HG03439 (cell line): ENCODE measurements at regions not wholly inside any gene's neighbourhood (a gene's known extent, or its start where the extent isn't known, plus 50 kb on each side); places are given as distances from the start of the nearest gene placed in this dataset.
"Not testable (repeated sequence)": the region's sequence is repeated elsewhere in the genome, so short reads cannot be mapped to it uniquely, and the experiment has no call there.

ENCODE experiments used
- ATAC-seq: cut with Tn5 transposase; IDR thresholded peaks from one replicate; pipeline ENCODE4 v1.9.1; 2021; ENCODE audit warnings: mild to moderate bottlenecking, moderate library complexity; ENCODE audit not compliant: unreplicated experiment

DNA sequence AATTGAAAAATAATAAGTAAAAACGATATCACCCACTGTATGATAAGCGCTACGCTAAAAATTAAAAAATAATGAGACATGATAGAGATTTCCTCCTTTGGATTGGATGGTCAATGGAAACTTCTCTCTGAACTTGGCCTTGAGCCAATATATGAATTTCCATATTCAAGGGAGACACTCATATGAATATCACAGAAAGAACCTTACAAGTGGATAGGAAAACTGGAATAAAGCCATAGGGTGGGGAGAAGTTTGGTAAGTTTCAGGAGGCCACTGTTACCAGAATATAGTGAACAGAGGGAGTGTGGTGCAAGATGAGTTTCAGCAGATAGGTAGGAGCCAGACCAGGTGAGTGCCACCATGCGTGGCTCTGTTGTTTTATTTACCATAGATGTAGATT lies 147.2 kb downstream of the SEM1 start:
- ATAC-seq = no peak

DNA sequence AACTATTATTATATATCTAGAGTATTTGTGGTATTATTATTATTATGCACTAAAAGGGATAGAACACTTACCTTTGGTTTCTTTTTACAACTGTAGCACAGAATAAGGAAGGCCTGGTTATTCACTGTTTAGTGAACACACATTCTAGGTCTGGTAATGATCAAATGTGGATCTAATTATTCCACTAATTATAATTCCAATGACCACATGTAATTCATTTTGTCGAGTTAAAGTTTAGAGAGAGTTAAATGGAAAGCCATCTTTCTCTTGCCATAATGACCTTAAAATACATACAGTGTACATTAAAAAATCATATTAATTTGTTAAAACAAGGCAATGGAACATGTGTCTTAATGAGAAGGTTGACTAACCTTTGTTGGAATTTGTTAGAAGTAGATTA lies 147.8 kb downstream of the SEM1 start:
- no peak for ATAC-seq

DNA sequence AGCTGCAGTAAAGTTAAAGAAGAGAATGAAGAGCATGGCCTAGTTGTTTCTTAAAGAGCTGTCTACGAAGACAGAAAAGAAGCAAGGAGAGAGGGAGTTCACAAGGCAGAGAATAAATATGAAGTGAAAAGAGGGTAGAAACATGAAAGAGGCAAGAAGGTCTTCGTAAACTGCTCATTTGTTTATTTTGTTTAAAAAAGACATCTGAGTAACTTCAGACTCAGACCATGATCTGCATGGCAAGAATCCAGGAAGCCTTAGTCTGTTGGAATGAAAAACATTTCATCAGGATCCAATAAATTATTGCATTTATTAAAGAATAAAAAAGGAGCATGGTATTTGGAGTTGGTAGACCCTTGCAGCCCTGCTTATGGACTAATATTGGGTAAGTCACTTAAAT lies 151.1 kb downstream of the SEM1 start:
- ATAC-seq = no peak

DNA sequence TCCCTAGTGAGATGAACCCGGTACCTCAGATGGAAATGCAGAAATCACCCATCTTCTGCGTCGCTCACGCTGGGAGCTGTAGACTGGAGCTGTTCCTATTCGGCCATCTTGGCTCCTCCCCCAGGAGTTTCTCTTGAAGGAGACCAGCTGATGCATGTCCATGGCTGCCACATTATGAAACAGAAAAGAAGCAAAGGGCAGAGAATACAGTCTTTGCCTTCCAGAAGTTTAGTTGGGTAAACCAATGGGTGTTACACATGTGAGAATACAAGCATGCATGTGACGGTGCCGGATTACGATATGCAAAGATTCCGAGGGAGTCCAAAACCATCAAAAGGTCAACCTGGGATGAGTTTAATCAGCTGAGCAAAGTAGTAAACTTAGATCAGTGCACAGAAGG lies 151.6 kb downstream of the SEM1 start:
- ATAC-seq = no peak

DNA sequence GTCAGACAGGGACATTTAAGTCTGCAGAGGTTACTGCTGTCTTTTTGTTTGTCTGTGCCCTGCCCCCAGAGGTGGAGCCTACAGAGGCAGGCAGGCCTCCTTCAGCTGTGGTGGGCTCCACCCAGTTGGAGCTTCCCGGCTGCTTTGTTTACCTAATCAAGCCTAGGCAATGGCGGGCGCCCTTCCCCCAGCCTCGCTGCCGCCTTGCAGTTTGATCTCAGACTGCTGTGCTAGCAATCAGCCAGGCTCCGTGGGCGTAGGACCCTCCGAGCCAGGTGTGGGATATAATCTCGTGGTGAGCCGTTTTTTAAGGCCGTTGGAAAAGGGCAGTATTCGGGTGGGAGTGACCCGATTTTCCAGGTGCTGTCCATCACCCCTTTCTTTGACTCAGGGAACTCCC lies 152.0 kb downstream of the SEM1 start:
- not testable (repeated sequence) for ATAC-seq

DNA sequence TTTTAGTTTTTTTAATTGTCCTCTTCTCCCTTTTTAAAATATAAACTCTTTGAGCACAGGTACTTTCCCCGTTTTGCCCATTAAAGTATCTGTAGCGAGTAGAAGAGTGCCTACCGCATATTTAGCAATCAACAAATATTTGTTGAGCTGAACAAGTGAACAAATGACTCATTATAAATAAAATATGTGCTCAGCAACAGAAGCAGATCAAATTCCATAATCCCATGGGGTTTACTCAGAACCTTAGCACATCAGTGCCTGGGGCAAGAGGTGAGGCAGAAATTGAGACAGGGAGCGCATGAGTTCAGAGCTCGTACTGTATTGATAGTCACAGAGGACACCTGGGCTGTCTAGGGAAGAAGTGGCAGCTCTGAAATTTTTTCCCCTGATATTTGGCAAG lies 161.0 kb downstream of the SEM1 start:
- ATAC-seq = no peak

DNA sequence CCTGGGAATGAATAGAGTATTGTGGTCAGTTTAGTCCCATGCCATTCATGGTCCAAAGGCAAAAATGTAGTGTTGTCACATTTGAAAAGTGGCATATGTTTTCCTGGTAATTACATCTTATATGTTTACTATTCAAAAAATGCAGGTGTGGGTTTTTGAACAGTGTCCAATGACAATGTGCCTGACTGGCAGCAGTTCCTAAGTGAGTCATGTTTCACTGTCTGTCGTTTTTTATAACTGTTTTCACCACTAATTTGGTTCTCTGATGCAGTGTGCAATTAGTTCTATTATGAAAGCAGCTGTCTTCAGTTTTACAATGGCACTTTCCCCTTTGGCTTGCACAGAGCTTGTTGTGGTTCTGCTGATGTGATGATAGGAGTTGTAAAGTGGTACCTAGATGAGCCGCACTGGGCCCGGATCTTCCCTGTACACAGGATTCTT lies 162.3 kb downstream of the SEM1 start:
- no peak for ATAC-seq

DNA sequence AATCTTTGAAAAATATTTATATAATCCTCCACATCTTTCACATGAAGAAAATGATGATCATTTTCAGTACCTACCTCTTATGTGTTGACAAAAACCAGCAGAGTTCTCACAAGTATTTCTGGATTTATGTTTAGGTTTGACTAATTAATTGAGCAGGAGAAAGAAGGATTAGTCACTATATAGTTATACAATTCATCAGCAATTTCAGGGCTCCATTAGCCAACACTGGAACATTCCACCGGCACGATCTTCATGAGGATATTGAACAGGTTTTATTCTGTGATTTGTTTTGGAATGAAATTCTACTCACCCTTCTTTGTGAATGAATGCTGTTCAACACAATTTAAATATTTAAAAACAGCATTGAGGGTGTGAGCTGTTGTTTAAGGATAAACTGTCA lies 163.2 kb downstream of the SEM1 start:
- no peak for ATAC-seq

DNA sequence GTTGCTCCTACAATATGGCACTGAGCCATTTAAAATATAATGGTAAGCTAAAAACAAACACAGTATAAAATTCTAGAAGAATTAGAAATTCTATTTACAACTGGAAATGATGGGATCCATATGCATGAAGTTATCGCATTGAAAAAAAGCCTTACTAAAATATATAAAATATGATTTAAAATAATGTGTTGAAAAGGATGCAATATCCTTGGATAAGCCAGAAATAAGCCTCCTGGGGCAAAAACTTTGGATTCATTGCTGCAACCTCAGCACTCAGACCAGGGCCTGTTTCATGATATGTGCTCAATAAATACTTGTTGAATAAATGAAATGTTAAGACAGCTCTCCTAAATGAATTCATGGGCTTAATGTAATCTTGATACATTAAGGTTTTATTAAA lies 170.2 kb downstream of the SEM1 start:
- ATAC-seq = no peak

DNA sequence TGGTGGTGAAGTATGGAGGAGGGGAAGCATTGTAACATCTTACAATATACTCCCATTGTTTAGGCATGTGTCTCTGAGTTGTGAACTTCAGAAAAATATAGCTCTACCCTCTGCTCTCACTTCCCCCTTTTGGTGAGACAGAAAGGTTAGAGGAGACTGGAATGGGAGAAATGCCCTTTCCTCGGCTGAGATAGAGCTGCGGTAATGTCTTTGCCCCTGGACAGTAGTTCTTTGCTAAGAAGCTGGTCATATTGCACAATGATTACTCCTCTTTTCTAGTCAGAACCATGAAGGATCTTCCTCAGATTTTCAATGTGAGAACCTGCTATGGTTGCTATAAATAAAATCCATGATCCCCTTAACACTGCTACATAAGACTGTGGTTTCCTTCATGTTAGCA lies 171.0 kb downstream of the SEM1 start:
- ATAC-seq = no peak

DNA sequence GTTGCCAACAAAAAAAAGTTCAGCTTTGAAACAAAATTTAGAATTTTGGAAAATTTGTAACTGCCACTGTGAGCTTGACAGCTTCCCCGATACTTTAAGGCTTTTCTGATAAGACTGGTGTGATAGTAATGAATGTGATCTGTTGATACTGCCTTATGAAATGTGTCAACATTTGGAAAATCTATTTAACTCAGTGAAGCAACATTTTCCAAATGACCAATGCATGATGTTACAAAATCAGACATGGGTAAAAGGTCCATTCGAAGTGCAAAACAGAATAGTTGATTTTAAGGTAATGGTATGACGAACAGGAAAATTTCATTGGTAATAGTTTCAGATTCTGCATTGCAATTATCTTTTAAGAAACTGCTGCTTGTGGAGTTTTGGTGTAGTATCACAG lies 175.4 kb downstream of the SEM1 start:
- no peak for ATAC-seq

DNA sequence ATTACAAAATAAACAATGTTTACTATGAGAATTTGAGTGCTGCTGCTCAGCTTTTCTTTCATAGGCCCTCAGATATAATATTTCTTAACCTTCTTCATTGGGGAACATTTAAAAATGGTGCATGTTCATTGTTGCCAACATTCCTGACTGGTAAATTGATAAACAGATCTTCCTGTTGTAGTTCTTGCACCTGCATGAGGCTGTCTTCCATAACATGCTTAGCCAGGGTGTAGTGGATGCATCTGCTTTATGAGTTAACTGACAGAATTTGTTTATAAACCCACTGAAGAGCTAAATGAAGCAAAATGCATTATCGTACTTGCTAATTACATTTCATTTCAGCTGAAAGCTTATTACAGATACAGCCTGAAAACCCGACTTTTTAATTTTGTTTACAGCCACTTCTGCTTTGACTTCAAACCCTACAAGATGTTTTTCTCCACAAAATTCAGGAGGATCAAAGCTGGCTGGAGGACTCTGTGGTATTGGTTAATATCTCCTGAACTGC lies 177.2 kb downstream of the SEM1 start:
- ATAC-seq = no peak

DNA sequence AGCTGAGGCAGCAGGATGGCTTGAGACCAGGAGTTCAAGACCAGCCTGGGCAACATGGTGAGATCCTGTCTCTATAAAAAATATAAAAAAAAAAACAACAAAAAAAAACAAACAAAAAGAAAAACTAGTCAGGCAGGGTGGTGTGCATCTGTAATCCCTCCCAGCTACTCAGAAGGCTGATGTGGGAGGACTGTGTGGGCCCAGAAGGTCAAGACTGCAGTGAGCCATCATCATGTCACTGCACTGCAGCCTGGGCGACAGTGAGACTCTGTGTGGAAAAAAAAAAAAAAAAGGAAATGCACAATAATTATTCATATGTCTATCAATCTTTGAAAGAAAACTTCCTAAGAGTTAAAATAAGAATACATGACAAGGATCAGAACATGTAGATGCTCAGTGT lies 178.3 kb downstream of the SEM1 start:
- ATAC-seq = no peak

DNA sequence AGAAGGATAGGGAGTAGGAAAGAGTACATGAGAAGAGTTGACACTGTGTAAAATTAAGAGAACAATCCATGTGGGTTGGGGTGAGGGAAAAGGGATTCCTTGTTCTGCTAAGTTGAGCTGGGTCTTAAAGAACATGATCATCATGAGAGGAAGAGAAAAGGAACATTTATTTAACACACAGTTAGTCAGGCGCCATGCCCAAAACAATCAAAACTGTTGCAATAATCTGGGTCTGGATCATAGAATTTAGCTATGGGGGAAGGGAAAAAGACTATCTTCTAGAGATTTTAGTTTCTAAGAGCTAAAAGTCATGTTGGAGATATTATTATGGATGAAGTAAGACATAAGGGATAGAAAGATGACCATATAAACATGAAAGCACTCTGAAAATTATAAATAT lies 178.9 kb downstream of the SEM1 start:
- ATAC-seq = no peak

DNA sequence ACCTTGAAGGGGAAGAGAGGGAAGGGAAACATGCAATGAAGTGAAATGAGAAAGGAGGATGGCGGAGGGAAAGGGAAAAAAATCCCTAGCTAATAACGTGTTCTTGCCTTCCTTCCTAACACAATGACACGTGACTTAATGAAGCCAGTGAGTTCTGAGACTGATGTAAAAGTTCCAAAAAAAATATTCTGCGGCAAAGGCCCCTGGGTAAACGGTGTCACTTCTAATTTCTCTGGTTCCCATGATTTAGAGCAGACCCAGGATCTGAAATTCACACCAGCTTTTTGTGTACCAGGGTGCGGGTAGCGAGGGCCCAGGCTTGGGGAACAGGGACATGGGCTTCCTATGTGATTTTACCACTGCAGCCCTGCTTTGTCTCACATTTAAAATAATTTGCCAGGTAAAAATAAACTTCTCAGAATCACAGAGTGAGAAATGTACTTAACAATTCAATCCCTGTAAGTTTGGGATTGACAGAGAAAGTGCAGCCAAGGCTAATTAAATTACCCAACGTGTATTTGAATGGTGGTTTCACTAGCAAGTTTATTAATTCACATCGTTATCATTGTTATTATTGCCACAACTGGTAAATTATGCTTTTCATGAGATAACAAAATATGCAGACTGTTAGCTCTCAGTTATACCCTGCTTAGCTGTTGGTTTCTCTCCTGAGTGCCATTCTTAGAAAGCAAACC lies 182.4 kb downstream of the SEM1 start:
- ATAC-seq = no peak

DNA sequence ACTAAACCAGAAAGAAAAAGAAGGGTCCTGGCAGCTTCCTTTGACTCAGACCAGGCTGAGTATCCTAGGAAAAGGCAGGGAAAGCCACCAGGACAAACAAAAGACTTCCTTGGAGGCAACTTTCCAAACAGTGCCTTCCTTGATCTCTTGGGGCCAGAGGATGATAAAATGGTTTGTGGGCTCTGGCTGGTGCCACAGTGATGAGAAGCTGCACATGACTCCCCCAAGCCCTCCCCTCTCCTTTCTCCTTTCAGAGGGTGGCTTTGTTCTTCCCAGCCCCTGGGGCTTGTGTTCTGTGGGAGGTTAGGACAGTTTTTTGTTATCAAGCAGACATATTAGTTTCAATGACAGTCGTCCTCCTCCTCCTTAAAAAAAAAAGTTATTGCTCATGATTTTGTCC lies 183.2 kb downstream of the SEM1 start:
- no peak for ATAC-seq

DNA sequence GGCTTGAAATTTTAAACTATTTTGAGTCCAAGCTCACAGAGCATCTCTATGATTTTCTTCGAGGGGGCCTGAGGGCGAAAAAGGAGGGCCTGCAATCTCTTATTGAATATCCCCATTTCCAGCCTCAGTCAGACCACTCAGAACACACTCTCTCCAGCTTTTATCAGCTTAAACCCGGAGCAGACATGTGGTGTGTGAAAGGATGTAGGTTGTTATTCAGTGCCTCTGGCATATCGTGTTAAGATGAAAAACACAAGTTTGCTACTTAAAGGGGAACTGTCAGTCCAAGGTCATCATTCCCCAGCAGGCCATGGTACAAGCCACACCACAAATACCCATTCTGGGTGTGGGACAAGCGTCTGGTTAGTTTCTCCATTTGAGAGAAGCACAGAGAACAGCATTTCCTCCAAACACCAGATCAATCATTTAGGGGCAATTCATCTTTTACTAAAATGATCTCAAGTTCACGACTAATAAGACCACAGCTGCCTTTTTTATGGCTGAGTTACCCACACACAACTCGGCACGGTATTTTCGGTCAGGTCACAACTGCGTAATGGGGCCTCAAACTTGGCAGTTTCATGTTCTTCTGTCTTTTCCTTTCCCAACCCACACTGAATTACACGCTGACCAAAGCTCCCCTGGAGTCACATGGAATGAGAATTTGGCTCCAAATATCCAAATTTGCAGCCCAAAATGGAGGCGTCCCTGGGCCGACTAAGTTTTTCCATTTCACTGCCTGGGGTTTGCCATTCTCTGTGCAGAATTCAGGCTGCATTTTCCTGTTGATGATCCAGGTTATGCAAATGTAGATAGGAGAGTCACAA lies 188.4 kb downstream of the SEM1 start:
- ATAC-seq = no peak

DNA sequence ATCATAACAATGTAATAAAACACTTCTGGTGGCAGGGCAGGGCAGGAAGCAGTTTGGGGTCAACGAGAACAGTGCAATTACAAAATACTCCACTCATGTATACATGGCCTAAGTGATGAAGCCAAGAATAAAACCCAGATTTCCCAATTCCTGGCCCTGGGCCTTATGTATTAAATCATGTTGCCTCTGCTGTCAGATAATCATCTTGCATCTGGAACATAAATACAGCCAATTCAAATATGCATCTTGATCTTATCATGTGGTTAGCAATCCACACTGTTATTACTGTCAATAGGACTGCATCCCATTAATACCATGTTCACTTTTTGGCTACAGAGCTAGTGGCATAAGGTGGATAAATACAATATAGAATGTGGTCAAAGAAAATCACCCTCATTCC lies 186.5 kb upstream of the SLC25A13 start:
- ATAC-seq = no peak

DNA sequence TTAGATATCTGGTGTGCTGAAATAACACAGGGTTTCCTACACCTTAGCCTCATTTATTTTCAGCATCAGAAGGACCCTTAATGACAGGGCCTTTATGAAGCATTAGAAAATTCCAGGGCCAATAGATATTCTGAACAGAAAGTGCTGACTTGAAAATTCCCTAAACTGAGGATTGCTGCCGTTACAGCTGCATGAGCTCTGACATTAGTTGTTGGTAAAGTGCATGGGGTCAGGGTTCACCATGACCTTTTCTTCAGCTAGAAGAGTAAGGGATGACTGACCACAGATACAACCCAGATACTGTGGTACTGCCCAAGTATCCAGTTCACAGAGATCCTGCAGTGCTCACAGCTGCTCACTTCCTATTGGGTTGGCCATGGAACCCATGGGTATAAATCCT lies 181.7 kb upstream of the SLC25A13 start:
- ATAC-seq = no peak

DNA sequence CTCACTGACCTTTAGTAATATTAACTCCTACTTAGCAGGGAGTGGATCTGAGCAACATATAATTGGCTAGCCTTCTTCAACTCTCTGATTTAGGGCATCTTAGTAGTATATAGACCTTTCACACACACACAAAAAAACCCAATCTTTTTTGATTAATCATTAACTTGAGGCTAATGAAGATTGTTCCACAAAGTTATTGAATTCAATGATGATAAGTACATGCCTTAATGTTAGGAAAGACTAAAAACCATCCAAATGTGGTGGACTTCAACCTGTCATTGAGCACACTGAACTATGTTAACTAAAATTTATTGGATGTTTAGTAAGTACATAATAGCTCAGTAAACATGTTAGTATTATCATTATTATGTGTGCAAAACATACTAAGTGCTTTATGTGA lies 179.4 kb upstream of the SLC25A13 start:
- no peak for ATAC-seq

DNA sequence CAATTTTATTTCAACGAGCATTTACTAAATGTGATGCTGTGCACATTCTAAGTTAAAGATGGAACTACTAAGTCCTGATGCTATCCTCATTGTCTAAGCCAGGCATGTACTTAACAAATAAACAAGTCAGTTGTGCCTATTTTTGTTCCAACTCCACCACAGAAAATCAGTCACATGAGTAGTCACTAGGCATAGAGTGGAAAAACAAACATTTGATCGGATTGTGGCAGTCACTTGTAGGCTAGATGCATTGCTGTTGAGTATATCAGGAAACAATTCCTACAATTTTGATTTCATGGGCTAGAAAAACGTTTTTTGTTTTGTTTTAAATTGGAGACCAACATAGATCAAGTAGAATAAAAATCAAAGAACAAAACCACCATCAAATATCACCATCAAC lies 177.6 kb upstream of the SLC25A13 start:
- no peak for ATAC-seq

DNA sequence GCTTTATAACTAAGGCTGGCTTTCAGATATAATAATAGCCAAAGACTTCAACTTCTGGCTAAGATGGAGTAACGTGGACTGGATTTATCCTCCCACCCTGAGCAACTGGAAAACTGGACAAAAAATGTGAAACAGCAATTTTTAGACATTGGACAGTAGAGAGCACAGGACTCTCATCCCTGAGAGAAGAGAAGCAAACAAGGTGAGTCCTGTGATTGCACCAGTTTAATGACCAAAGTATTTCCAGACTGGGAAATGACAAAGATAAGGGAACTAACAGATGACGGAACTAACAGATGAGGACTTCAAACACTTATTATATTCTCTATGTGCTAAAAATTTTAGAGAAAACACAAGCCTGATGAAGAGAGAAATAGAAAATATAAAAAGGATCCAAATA lies 175.7 kb upstream of the SLC25A13 start:
- ATAC-seq = no peak
